GM12891 (cell line): ENCODE measurements at regions not wholly inside any gene's neighbourhood (a gene's known extent, or its start where the extent isn't known, plus 50 kb on each side); places are given as distances from the start of the nearest gene placed in this dataset.

ENCODE experiments used
- POLR2A ChIP-seq: IDR thresholded peaks from 2 replicates; pipeline ENCODE4 v1.6.1; 2011; ENCODE audit warnings: low read depth, low read length, control low read depth
- TAF1 ChIP-seq: IDR thresholded peaks from 2 replicates; pipeline ENCODE4 v1.6.1; 2011; ENCODE audit warnings: low read depth, low read length, control low read depth

DNA sequence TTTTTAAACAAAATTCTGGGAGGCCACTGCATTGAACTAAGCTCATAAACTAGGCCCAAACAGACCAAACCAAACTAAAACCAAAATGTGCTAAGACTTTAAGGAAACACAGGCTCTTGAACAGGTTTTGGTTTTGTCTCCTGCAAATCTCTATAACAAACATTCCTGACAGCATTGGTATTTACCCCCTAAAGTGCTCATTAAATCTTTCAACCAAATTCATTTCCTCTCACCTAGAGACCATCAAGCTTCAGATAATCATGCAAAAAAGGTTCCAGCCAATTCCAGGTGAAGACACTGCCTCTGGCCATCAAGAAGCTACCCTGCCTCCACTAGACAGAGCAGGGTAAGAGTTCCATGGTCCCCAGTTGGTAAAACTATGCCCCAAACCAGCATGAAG is 951.2 kb upstream of the MIR17HG start:
- TF ChIP-seq TAF1: no peak
- TF ChIP-seq POLR2A: no peak
